Left kidney (tissue), 1 donor: ENCODE measurements at regions not wholly inside any gene's neighbourhood (a gene's known extent, or its start where the extent isn't known, plus 50 kb on each side); places are given as distances from the start of the nearest gene placed in this dataset.
A peak's percentile ranks its signal among the peaks of the same experiment; 100 is the strongest.
"Not testable (repeated sequence)": the region's sequence is repeated elsewhere in the genome, so short reads cannot be mapped to it uniquely, and the experiment has no call there.

ENCODE experiments used
- DNase-seq: peaks from one replicate; pipeline ENCODE4 v3.0.0-alpha.2; 2013

DNA sequence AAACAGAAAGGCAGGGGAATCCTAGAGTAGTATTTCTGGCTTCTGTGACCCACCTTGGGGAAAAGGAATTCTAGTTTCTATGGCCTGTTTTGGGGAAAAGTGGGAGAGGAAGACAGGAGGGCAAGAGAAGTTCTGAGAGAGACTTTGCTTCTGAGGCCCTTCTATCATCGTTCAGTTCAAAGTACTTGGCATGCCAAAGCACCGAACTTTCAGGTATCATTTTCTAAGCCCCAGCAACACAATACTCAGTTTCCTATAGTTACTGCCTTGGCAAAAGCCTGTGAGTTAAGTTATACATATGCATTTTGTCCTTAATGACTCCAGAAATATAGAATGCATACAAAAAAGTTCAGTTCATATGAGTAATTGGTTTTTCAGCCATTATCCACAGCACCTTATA lies 74.1 kb upstream of the CHD2 start:
- DNase-seq, result no peak

DNA sequence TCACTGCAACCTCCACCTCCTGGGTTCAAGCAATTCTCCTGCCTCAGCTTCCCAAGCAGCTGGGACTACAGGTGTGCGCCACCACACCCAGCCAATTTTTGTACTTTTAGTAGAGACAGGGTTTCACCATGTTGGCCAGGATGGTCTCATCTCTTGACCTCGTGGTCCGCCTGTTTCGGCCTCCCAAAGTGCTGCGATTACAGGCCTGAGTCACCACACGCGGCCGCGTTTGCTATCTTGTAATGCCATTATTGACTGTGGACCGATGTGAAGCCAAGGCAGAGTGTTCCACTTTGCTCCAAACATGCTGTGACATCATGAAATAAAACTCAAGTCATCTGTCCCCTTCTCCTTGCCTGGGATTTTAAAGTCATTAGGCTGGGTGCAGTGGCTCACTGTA lies 72.1 kb upstream of the CHD2 start:
- DNase-seq, result not testable (repeated sequence)

DNA sequence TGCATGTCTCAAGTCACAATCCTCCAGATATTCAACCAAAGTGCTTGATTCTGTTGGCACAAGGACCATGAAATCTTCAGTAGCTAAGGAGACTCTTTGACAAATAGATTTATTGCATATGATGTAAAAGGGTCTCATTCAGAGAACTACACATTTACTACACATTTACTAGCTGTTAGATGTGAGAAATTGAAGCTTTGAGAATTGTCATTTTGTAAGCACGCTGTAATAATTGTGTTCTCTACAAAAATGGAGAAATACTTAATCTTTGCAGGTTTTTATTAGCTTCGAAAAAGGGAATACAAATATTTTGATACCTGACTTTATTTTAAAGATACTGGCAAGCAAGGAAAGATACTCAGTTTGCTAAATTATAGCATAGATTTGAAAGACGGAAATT lies 70.2 kb upstream of the CHD2 start:
- DNase-seq, result no peak

DNA sequence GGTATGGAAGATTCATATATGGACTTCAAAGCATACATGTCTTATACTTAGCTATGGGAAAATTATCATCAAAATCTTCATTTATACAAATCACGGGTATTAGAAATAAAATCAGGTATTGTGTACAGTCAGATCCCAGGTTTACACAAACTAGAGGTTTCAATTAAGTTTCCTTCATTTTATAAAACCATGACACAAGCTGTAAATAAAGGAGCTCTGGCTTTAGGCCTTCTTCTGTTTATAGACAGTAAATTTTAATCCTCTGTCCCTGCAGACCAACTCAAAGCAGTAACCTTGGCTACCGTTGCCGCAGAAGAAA lies 68.8 kb upstream of the CHD2 start:
- DNase-seq, result no peak

DNA sequence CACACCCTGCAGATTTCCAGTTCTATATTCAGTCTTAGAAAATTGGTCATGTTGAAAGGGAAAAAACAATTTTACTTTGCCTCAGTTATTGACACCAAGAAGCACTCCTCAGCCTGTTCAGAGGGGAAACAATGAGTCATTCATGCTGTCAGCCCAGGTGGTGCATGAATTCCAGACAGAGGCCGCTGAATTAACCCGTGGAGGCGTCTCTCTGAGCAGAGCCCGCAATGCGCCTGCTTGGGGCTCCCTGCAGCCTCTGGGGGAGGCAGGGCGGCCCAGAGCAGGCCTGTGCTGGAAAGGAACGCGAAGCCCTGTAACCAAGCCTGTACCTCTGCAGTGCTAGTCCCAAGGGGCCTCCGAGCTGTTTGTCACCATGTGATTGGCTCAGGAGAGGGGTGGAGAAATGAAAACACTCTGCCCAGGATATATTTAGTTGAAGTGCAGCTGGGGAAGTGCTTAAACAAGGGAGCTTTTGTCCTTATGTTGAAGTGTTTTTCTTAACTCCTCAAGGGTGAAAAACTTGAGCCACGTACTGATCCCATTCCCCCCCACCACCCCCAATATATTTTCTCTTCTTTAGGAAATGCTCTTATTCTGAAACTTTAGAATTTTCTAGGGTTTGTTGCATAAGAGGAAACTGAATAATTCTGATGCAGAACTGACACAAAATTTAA lies 68.3 kb upstream of the CHD2 start:
- DNase-seq, result peak; percentile 93

DNA sequence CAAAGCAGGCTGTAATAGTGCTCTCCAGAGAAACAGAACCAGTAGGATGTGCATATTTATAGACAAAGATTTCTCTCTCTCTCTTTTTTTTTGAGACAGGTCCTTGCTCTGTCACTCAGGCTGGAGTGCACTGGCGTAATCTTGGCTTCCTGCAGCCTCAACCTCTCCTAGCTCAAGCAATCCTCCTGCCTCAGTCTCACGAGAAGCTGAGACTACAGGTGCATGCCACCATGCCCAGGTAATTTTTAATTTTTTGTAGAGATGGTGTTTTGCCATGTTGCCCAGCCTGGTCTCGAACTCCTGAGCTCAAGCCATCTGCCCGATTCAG lies 67.1 kb upstream of the CHD2 start:
- no peak for DNase-seq

DNA sequence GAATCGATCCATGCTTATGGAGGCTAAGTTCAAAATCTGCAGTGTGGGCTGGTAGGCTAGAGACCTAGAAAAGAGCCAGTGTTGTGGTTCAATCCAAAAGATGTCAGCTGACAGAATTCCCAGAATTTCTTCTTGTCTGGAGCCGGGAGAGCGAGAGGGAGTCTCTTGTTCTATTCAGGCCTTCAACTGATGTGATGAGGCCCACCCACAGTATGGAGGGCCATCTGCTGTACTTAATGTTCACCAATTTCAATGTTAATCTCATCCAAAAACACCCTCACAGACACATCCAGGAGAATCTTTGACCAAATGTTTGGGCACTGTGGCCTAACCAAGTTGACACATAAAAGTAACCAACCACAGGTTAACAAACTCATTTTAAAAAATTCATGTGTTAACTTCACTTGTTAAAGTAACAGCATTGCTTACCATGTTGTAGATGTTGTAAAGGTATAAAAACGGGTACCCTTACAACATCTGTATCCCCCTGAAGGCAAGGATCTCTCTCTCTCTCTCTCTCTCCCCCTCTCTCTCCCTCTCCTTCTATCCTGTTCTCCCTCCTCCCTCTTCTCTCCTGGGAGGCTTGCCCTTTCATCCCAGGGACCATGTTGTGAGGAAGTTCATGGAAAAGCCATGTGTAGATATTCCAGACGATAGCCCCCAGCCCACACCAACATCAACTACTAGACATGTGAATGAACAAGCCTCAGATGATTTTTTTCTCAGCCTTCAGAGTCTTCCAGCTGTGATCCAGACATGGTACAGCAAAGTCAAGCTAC lies 66.4 kb upstream of the CHD2 start:
- no peak for DNase-seq

DNA sequence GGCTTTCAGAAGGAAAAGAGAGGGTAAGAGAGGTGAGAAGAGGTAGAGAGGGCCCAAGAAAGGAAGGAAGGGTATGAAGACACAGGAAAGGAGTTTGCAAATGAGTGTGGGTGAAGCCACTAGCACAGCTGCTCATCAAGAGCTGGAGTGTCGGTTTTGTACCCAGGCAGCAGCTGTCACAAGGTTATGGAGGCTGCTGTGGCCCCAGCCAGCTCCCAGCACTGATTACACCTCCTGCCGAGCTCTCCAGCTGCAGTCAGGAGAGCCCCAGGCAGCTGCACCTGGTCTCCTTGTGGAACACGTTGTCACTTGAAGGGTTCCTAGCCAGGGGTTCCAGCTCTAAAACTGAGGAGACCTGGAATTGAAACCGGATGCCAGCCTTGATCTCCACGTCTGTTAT lies 60.4 kb upstream of the CHD2 start:
- DNase-seq, result no peak

DNA sequence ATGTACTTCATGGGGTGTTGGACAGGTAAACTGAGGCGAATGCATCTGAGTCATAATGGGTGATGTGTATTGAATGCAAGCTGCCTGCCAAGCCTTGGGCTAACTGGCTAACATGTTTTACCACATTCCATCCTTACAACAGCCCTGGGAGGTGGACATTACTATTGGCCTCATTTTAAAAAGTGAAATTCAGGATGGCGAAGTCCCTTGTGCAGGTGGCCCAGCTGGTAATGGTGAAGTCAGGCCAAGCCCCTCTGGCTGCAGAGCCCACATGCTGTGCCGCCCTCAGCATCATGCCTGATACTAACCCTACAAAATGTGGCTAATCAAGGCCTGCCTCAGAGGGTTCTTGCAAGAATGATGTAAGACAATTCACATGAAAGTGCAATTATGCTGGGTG lies 60.0 kb upstream of the CHD2 start:
- no peak for DNase-seq

DNA sequence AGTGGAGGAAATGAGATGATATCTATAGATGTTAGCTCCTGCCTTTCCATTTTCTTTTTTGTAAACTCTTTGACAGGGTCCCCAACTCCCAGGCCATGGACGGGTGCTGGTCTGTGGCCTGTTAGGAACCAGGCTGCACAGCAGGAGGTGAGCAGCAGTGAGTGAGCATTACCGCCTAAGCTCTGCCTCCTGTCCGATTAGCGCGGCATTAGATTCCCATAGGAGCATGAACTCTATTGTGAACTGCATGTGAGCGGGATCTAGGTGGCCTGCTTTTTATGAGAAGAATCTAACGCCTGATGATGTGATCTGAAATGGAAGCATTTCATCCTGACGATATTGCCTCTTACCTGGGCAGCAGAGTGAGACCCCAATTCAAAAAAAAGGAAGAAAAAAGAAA lies 56.8 kb upstream of the CHD2 start:
- DNase-seq, result no peak

DNA sequence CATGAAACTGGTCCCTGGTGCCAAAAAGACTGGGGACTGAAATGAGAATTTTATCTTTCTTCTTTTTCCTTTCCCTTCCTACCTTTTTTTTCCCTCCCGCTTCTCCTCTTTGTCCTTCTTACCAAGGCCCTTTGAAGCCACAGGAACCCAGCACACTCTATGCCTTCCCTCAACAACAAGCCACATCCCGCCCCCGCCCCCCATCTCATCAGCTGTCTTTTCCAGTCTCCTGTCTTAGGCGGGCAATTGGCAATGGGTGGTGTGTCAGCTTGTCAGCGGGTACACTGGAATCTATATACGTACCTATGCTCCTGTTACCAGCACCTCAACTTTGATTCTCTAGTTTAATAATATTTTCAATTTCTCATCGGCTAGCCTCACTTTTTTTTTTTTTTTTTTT lies 56.3 kb upstream of the CHD2 start:
- no peak for DNase-seq

DNA sequence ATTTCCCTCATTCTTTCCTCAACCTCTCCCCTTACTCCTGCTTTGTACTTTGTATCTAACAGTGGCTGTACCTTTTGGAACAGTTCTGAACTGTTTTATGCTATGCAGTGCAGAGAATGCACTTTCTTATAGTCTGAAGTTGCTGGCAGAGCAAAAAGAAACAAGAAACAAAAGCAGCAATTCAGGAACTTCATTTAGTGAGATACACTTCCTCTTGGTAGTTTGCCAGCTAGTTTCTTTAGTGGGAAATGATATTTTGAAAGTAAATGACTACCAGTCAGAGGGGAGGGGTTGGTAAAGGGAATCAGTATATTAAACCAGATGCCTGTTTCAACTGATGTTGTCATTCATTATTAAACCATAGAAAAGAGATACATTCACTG lies 55.0 kb upstream of the CHD2 start:
- peak; percentile 60 for DNase-seq

DNA sequence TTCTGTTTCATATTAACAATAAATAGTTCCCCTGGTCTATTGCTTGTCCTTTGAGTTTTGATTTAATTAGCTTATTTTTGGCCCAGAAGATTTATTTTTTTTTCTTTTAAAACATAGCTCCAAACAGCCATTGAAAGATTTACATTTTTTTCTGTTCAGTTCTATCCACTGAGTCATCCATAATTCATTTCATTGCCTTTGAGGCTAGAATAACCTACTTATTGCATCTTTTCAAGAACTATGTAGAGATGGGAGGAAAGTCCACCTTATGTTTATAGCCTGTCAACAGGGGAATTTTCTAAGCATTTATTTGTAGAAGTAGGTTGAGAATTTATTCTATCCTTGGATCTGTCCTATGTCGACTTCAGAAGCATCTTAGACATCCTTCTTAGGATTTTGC lies 53.4 kb upstream of the CHD2 start:
- DNase-seq, result no peak

DNA sequence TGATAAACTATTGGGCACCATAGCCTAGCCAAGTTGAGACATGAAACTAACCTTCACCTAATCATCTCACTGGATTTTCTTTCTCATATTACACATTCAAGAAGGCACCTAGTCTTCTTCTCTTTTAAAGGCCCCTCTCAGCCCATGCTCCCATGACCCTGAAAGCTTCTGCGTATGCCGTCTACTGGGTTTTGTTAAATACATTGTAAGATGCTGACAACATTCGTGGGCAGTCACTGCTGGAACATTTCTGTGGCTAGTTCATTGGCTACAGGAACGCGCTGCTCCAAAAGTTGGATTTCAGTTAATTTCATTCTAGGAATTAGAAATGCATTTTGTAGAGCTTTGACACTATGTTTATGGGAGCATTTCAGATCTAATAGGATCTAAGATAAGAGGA lies 52.3 kb upstream of the CHD2 start:
- DNase-seq, result no peak

DNA sequence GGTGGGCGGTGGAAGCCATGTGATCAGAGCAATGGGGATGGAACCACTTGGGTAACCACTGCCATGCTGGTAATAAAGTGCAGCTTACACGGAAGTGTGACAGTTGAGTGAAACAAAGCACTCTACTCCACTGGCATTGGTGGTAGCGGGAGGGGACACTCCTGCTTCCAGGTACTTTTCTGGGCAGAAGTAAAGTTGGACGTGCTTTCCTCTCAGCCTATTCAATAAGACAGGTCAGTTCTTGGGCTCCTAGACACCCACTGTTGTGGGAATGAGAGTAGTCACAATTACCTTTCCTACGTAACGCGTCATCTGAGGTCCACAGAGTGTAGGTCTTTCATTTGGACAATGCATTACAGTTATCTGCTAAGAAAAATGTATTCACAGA lies 51.7 kb upstream of the CHD2 start:
- DNase-seq, result no peak

DNA sequence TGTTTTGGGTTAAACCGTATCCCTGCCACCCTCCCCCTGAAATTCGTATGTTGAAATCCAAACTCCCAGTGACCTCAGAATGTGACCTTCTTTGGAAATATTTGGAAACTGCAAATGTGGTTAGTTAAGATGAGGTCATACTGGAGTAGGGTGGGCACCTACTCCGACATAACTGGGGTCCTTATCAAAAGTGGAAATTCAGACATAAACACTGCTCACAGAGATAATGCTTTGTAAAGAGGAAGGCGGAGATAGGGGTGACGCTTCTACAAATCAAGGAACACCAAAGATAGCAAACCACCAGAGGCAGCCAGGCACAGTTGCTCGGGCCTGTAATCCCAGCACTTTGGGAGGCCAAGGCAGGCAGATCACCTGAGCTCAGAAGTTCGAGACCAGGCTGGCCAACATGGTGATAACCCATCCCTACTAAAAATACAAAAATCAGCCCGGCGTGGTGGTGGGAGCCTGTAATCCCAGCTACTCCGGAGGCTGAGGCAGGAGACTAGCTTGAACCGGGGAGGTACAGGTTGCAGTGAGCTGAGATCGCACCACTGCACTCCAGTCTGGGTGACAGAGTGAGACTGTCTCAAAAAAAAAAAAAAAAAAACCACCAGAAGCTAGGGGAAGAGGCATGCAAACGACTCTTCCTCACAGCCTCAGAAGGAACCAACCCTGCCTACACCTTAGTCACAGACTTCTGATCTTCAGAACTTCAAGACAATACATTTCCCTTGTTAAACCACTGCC lies 51.1 kb upstream of the CHD2 start:
- DNase-seq, result no peak

DNA sequence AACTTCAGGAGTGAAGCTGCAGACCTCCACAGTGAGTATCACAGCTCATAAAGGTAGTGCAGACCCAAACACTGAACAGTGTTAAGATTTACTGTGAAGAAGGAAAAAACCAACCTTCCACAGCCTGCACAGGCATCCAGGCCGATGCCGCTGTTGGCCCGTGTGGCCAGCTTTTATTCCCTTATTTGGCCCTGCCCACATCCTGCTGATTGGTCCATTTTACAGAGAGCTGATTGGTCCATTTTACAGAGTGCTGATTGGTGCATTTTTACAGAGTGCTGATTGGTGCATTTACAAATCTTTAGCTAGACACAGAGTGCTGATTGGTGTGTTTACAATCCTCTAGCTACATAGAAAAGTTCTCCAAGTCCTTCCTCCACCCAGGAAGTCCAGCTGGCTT lies 49.9 kb upstream of the CHD2 start:
- DNase-seq, result not testable (repeated sequence)
